ENCODE measurements at regions not wholly inside any gene's neighbourhood (a gene's known extent, or its start where the extent isn't known, plus 50 kb on each side); places are given as distances from the start of the nearest gene placed in this dataset.

DNA sequence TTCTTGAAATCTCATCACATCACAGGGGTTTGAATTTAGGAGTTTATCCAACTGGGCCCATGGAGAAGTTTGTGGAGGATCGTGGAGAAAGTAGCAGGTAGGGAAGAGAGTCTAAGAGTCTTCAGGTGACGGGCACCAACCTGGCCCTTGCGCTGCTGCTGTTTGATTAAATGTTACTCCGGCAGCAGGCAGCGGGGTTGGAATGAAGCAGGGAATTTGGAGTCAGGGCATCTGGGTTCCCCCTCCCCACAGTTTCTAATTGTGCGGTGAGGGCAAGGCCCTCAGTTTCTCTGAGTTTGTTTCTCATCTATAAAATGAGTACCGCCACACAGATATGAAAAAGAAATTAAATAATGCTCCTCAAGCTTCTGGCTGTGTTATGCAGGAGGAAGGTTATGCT, 182.9 kb upstream of the RGMA start:
- under 1% methylated on average over 7 of the region's 7 CpGs for WGBS (ENCODE audit: insufficient coverage, low coverage, missing lambda C conversion rate)

DNA sequence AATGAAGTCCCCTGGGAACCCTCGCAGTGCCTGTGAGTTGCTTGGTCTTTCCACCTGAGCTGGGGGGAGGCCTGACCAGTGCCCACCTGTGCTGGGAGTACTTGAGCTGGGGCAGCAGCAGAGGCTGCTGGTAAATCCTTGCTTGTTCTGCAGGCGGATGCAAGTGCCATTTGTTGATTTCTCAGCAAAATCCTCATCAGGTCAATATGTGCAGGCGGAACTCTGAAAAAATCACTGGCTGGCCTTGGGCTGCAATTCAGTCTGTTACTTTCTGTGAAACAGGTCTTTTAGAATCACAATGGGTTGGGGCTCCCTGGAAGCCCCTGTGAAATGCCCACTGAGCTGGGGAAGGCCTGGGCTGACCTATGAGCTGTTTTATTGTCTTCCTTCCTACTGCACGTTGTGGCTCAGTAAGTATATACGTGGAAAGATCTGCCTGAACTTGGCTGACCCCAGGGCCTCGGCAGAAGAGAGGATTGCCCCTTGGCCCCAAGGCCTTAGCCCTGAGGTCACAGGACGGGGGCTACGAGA, 182.0 kb upstream of the RGMA start:
- Histone ChIP-seq H3K9ac (ENCODE audit: insufficient read depth in 1 of 2, low read depth in 2 of 2, low read length in 2 of 2) (no peak overlapping the region), H3K36me3 (ENCODE audit: control insufficient read depth, insufficient read depth, low read length) (no peaks in the 10 kb centered on the region), H3K27ac (ENCODE audit: extremely low read depth, low read depth, low read length) (no peak overlapping the region), H3K4me2 (ENCODE audit: insufficient read depth, low read length) (no peak overlapping the region), H3K4me3 (no peak overlapping the region), H3K9me1 (ENCODE audit: control insufficient read depth, insufficient read depth, low read length) (no peaks in the 10 kb centered on the region), H3K27me3 (ENCODE audit: control insufficient read depth in 2 of 2, insufficient read depth in 2 of 2, low read length in 2 of 2) (peaks cover 2 to 13% of the 10 kb centered on the region in 2 experiments; a peak in 4 of 5 replicates), H3K79me2 (ENCODE audit: control insufficient read depth, insufficient read depth, low read length) (no peaks in the 10 kb centered on the region), H4K20me1 (replicated peaks; ENCODE audit: control insufficient read depth, insufficient read depth, low read length) (no peaks in the 10 kb centered on the region), H2AFZ (ENCODE audit: low read depth, low read length) (no peak overlapping the region), H3K9me3 (replicated peaks; ENCODE audit: control insufficient read depth, insufficient read depth, low read depth, low read length) (no peaks in the 10 kb centered on the region), H3K4me1 (replicated peaks in 1 of 2; ENCODE audit: control insufficient read depth in 2 of 2, insufficient read depth in 2 of 2, low read length in 2 of 2) (0 out of 5 replicates have a peak, but pooled peaks cover 0 to 3% of the 10 kb centered on the region in 2 experiments)
- DNase-seq (ENCODE audit: extremely low read depth in 1 of 4, low spot score in 3 of 4): no peak
- CTCF ChIA-PET (ENCODE audit: low intra/inter-chr PET ratio): no interaction called here
- in situ Hi-C loops (cut with MboI): no loop called here
- intact Hi-C loops (cut with micrococcal nuclease): no loop called here
- no peak for FAIRE-seq
- POLR2A ChIA-PET: no interaction called here
- 0% methylated on average over 8 of the region's 8 CpGs for WGBS (ENCODE audit: insufficient coverage, low coverage, missing lambda C conversion rate)
- no peak for ATAC-seq
- BruUV-seq (replicated peaks): no TSS peak
- TF ChIP-seq TAF15 (IDR thresholded peaks at IDR 0.05; ENCODE audit: low read depth, low read length) (no peak), FOS (IDR thresholded peaks at IDR 0.05; ENCODE audit: extremely low read depth, insufficient read length) (no peak), FOXA1 (IDR thresholded peaks at IDR 0.05; ENCODE audit: borderline replicate concordance) (no peak), ARID1B (IDR thresholded peaks at IDR 0.05) (no peak), TAF9B (IDR thresholded peaks at IDR 0.05; ENCODE audit: partially characterized antibody) (no peak), GATAD2B (IDR thresholded peaks at IDR 0.05; ENCODE audit: borderline replicate concordance) (no peak), KDM4B (IDR thresholded peaks at IDR 0.05; ENCODE audit: borderline replicate concordance in 2 of 2, low read depth in 1 of 2) (no peak), GTF2B (IDR thresholded peaks at IDR 0.05; ENCODE audit: extremely low read depth, insufficient read length) (no peak), RBM17 (IDR thresholded peaks at IDR 0.05; ENCODE audit: borderline replicate concordance, low read depth, low read length) (no peak), ILK (tag; IDR thresholded peaks at IDR 0.05; ENCODE audit: borderline replicate concordance, low read depth) (no peak), ZNF79 (CRISPR knock-in tag; IDR thresholded peaks at IDR 0.05; ENCODE audit: low read depth) (no peak), ZNF77 (CRISPR knock-in tag; IDR thresholded peaks at IDR 0.05) (no peak), JUNB (CRISPR knock-in tag; conservative IDR thresholded peaks at IDR 0.05) (no peak)
- TF ChIP-seq, protein P1, sequence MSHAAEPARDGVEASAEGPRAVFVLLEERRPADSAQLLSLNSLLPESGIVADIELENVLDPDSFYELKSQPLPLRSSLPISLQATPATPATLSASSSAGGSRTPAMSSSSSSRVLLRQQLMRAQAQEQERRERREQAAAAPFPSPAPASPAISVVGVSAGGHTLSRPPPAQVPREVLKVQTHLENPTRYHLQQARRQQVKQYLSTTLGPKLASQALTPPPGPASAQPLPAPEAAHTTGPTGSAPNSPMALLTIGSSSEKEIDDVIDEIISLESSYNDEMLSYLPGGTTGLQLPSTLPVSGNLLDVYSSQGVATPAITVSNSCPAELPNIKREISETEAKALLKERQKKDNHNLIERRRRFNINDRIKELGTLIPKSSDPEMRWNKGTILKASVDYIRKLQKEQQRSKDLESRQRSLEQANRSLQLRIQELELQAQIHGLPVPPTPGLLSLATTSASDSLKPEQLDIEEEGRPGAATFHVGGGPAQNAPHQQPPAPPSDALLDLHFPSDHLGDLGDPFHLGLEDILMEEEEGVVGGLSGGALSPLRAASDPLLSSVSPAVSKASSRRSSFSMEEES (CRISPR knock-in tag; IDR thresholded peaks at IDR 0.05): no peak

More for the DNA sequence above, 182.9 kb upstream of the RGMA start:
- FAIRE-seq (no peak), DNase-seq (ENCODE audit: extremely low read depth in 1 of 4, low spot score in 3 of 4) (no peak), ATAC-seq (no peak)
- no peaks in the 10 kb centered on the region for H3K9me1 ChIP-seq (ENCODE audit: control insufficient read depth, insufficient read depth, low read length)
- no peaks in the 10 kb centered on the region for H3K79me2 ChIP-seq (ENCODE audit: control insufficient read depth, insufficient read depth, low read length)
- H3K9ac ChIP-seq (ENCODE audit: insufficient read depth in 1 of 2, low read depth in 2 of 2, low read length in 2 of 2): no peak overlapping the region
- H3K27ac ChIP-seq (ENCODE audit: extremely low read depth, low read depth, low read length): no peak overlapping the region
- H3K27me3 ChIP-seq (ENCODE audit: control insufficient read depth in 2 of 2, insufficient read depth in 2 of 2, low read length in 2 of 2): peaks cover 2 to 16% of the 10 kb centered on the region in 2 experiments; a peak in 4 of 5 replicates
- H3K4me3 ChIP-seq: no peak overlapping the region
- no peaks in the 10 kb centered on the region for H3K4me1 ChIP-seq (replicated peaks in 1 of 2; ENCODE audit: control insufficient read depth in 2 of 2, insufficient read depth in 2 of 2, low read length in 2 of 2)
- intact Hi-C loops (cut with micrococcal nuclease) (no loop called here), in situ Hi-C loops (cut with MboI) (no loop called here)
- H3K4me2 ChIP-seq (ENCODE audit: insufficient read depth, low read length): no peak overlapping the region
- H2AFZ ChIP-seq (ENCODE audit: low read depth, low read length): no peak overlapping the region
- CTCF ChIA-PET (ENCODE audit: low intra/inter-chr PET ratio): no interaction called here
- no peaks in the 10 kb centered on the region for H3K36me3 ChIP-seq (ENCODE audit: control insufficient read depth, insufficient read depth, low read length)
- H3K9me3 ChIP-seq (replicated peaks; ENCODE audit: control insufficient read depth, insufficient read depth, low read depth, low read length): no peaks in the 10 kb centered on the region
- no peak for TF ChIP-seq KDM1A (IDR thresholded peaks at IDR 0.05)
- no peak for TF ChIP-seq MYNN (IDR thresholded peaks at IDR 0.05)
- TF ChIP-seq MYNN (CRISPR knock-in tag; IDR thresholded peaks at IDR 0.05): no peak
- no peak for TF ChIP-seq MTA1 (IDR thresholded peaks at IDR 0.05; ENCODE audit: borderline replicate concordance)
- POLR2A ChIA-PET: no interaction called here
- no TSS peak for BruUV-seq (replicated peaks)
- no peaks in the 10 kb centered on the region for H4K20me1 ChIP-seq (replicated peaks; ENCODE audit: control insufficient read depth, insufficient read depth, low read length)

Data from K562 (cell line).